ENCODE measurements at regions not wholly inside any gene's neighbourhood (a gene's known extent, or its start where the extent isn't known, plus 50 kb on each side); places are given as distances from the start of the nearest gene placed in this dataset.

DNA sequence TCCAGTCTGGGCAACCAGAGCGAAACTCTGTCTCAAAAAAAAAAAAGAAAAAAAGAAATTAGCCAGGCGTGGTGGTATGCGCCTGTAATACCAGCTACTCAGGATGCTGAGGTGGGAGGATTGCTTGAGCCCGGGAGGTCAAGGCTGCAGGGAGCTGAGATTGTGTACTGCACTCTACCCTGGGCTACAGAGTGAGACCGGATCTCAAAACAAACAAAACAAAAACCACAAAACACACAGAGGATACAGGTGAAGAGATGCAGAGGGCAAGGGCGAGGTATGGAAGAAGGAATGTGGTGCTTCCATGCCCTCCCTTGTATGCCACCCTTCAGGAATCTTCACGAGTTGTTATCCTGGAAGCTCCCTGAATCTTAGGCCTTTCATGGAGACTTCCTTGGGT lies 68.5 kb downstream of the NDUFS5 start:
- Histone ChIP-seq H3K9me3 (ENCODE audit: control insufficient read depth, low read depth, low read length) (no peaks in the 10 kb centered on the region), H3K27me3 (ENCODE audit: control insufficient read depth, extremely low read depth, insufficient read depth, low read length) (no peaks in the 10 kb centered on the region), H3K9ac (ENCODE audit: control insufficient read depth, extremely low read depth, insufficient read depth, low read length) (no peak overlapping the region), H3K4me3 (ENCODE audit: control insufficient read depth in 2 of 3, extremely low read depth in 1 of 3, insufficient read depth in 2 of 3, low read depth in 1 of 3, low read length in 3 of 3) (no peak overlapping the region), H4K20me1 (ENCODE audit: control insufficient read depth, extremely low read depth, insufficient read depth, low read length) (no peaks in the 10 kb centered on the region), H3K79me2 (ENCODE audit: control insufficient read depth, insufficient read depth, low read length) (no peaks in the 10 kb centered on the region), H2AFZ (ENCODE audit: control insufficient read depth, low read length) (no peak overlapping the region), H3K36me3 (ENCODE audit: control insufficient read depth in 2 of 2, extremely low read depth in 1 of 2, insufficient read depth in 2 of 2, low read length in 2 of 2) (no peaks in the 10 kb centered on the region), H3K4me1 (ENCODE audit: control insufficient read depth, extremely low read depth, insufficient read depth, low read length) (peaks cover 20% of the 10 kb centered on the region), H3K4me2 (ENCODE audit: control insufficient read depth, extremely low read depth, insufficient read depth, low read depth, low read length) (no peak overlapping the region), H3K27ac (ENCODE audit: control insufficient read depth, insufficient read depth, low read length) (no peak overlapping the region), H3K9me1 (ENCODE audit: control insufficient read depth, extremely low read depth, insufficient read depth, low read length) (no peaks in the 10 kb centered on the region)
- dilution Hi-C loops (cut with MboI; ENCODE audit: extremely low pct_ligation_motif_present, low sequenced_read_pairs), result no loop called here
- DNase-seq (ENCODE audit: low read depth, low spot score) (no peak), FAIRE-seq (no peak)
- no peak for TF ChIP-seq EZH2 (IDR thresholded peaks at IDR 0.05; ENCODE audit: low read length)
- TF ChIP-seq, protein P1, sequence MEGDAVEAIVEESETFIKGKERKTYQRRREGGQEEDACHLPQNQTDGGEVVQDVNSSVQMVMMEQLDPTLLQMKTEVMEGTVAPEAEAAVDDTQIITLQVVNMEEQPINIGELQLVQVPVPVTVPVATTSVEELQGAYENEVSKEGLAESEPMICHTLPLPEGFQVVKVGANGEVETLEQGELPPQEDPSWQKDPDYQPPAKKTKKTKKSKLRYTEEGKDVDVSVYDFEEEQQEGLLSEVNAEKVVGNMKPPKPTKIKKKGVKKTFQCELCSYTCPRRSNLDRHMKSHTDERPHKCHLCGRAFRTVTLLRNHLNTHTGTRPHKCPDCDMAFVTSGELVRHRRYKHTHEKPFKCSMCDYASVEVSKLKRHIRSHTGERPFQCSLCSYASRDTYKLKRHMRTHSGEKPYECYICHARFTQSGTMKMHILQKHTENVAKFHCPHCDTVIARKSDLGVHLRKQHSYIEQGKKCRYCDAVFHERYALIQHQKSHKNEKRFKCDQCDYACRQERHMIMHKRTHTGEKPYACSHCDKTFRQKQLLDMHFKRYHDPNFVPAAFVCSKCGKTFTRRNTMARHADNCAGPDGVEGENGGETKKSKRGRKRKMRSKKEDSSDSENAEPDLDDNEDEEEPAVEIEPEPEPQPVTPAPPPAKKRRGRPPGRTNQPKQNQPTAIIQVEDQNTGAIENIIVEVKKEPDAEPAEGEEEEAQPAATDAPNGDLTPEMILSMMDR (optimal IDR thresholded peaks at IDR 0.05 in 1 of 3, IDR thresholded peaks at IDR 0.05 in 1 of 3, conservative IDR thresholded peaks at IDR 0.05 in 1 of 3; ENCODE audit: extremely low read depth in 1 of 3, insufficient read depth in 2 of 3, low read length in 3 of 3), result no peak

DNA sequence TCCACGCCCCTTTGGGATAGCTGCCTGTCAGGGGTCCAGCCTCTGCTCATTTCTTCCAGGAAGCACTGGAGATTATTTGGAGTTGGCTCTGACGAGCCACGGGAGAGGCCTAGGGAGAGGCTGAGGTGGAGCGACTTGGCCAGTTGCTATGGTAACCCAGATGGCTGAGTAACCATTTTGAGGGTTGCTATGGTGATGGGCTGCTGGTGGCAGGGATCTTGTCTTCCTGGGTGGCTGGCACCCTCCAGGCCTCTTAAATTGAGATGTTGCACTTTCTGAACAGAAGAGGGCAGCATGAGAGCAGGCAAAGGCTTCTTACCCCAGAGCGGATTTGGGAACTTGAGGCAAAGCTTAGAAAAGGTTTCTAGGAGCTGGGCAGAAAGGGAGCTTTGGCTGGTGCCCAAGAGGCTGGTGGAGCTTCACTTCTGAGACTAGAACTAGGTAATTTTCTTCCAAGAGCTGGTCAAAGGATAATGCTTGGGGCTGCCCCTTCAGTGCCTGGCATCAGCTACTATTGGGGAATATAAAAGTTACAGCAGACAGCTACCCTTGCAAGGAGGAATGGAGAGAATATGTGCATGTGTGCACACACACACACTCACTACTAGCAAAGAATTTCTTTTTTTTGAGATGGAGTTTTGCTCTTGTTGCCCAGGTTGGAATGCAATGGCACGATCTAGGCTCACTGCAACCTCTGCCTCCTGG lies 72.5 kb downstream of the NDUFS5 start:
- no peaks in the 10 kb centered on the region for H3K27me3 ChIP-seq (ENCODE audit: control insufficient read depth, extremely low read depth, insufficient read depth, low read length)
- no peaks in the 10 kb centered on the region for H3K9me1 ChIP-seq (ENCODE audit: control insufficient read depth, extremely low read depth, insufficient read depth, low read length)
- TF ChIP-seq EZH2 (IDR thresholded peaks at IDR 0.05; ENCODE audit: low read length), result no peak
- TF ChIP-seq, protein P1 (optimal IDR thresholded peaks at IDR 0.05 in 1 of 3, IDR thresholded peaks at IDR 0.05 in 1 of 3, conservative IDR thresholded peaks at IDR 0.05 in 1 of 3; ENCODE audit: extremely low read depth in 1 of 3, insufficient read depth in 2 of 3, low read length in 3 of 3), result peak; percentile 77 to 89 (median 84)
- no peaks in the 10 kb centered on the region for H3K79me2 ChIP-seq (ENCODE audit: control insufficient read depth, insufficient read depth, low read length)
- peaks cover 17% of the 10 kb centered on the region for H3K4me1 ChIP-seq (ENCODE audit: control insufficient read depth, extremely low read depth, insufficient read depth, low read length)
- H3K36me3 ChIP-seq (ENCODE audit: control insufficient read depth in 2 of 2, extremely low read depth in 1 of 2, insufficient read depth in 2 of 2, low read length in 2 of 2), result no peaks in the 10 kb centered on the region
- DNase-seq (ENCODE audit: low read depth, low spot score) (peak; percentile 82), FAIRE-seq (peak; percentile 83)
- H2AFZ ChIP-seq (ENCODE audit: control insufficient read depth, low read length), result no peak overlapping the region
- H3K4me2 ChIP-seq (ENCODE audit: control insufficient read depth, extremely low read depth, insufficient read depth, low read depth, low read length), result no peak overlapping the region
- no peaks in the 10 kb centered on the region for H3K9me3 ChIP-seq (ENCODE audit: control insufficient read depth, low read depth, low read length)
- dilution Hi-C loops (cut with MboI; ENCODE audit: extremely low pct_ligation_motif_present, low sequenced_read_pairs), result no loop called here
- H3K4me3 ChIP-seq (ENCODE audit: control insufficient read depth in 2 of 3, extremely low read depth in 1 of 3, insufficient read depth in 2 of 3, low read depth in 1 of 3, low read length in 3 of 3), result no peak overlapping the region
- no peak overlapping the region for H3K27ac ChIP-seq (ENCODE audit: control insufficient read depth, insufficient read depth, low read length)
- H3K9ac ChIP-seq (ENCODE audit: control insufficient read depth, extremely low read depth, insufficient read depth, low read length), result peak overlapping the region; percentile 24
- H4K20me1 ChIP-seq (ENCODE audit: control insufficient read depth, extremely low read depth, insufficient read depth, low read length), result no peaks in the 10 kb centered on the region
